ENCODE measurements at regions not wholly inside any gene's neighbourhood (a gene's known extent, or its start where the extent isn't known, plus 50 kb on each side); places are given as distances from the start of the nearest gene placed in this dataset.

DNA sequence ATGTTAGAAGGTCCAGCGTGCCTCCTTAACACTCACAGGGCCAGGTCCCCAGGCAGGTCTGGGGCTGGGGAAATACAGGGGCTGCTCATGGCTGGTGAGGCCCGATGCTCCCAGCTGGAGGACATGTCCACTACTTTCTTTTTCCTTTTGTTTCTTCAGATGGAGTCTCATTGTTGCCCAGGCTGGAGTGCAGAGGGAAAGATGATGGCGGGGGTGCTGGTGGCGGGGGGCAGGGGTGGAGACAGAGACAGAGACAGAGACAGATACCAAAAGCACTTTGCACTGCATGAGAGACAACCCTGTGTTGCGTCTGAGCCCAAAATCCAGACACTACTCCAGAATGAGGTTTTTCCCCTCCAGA lies 211.0 kb downstream of the SH3BP4 start:
- TF ChIP-seq POLR2A (IDR thresholded peaks at IDR 0.05; ENCODE audit: low read depth, low read length) (no peak), POU2F2 (IDR thresholded peaks at IDR 0.05; ENCODE audit: low read depth, low read length) (no peak), POLR2AphosphoS5 (IDR thresholded peaks at IDR 0.05; ENCODE audit: low read depth, low read length) (no peak), TAF1 (IDR thresholded peaks at IDR 0.05; ENCODE audit: low read depth, low read length) (no peak), SPI1 (IDR thresholded peaks at IDR 0.05; ENCODE audit: low read depth, low read length) (no peak)

Measured in GM12891 (cell line).